HCT116 (cell line): ENCODE measurements at regions not wholly inside any gene's neighbourhood (a gene's known extent, or its start where the extent isn't known, plus 50 kb on each side); places are given as distances from the start of the nearest gene placed in this dataset.

ENCODE experiments used
- ATAC-seq: fragments of 200-7000 bp; cut with Tn5 transposase; 2 replicates; pipeline ENCODE4 v1.9.1; 2020; ENCODE audit warnings: mild to moderate bottlenecking, moderate library complexity
- BruUV-seq: library from RNA; stranded (reverse); fragments of 400-500 nt; replicated peaks from 2 replicates; lab custom pipeline; 2021; lab: Mats Ljungman, UMichigan
- CTCF ChIA-PET: fragments of 300-600 bp; sonication (Branson Sonifier 250); formaldehyde crosslinking; loops from one replicate; lab custom pipeline; 2021; ENCODE audit warnings: antibody characterized with exemption; lab: Charles Lee
- POLR2A ChIA-PET: fragments of 300-600, 350-600 bp; sonication (Branson Sonifier 250); formaldehyde crosslinking; loops from one replicate; lab custom pipeline; 2021; ENCODE audit warnings: antibody characterized with exemption; lab: Charles Lee
- RAD21 ChIA-PET, 2 experiments: fragments of 300-600 bp; sonication (Branson Sonifier 250); formaldehyde crosslinking; loops; one replicate each; lab custom pipeline; 2023; ENCODE audit warnings: low total read pairs in 2 of 2; ENCODE audit not compliant: uncharacterized antibody in 2 of 2, unreplicated experiment in 2 of 2, low non-redundant PET in 1 of 2; lab: Charles Lee
- DNase-seq: peaks from one replicate; pipeline ENCODE4 v3.0.0-alpha.2; 2010; ENCODE audit warnings: low read depth, low spot score
- H2AFZ ChIP-seq: fragments of 200-600 bp; shearing (Covaris generic), sonication (generic); 2 replicates; pipeline ENCODE4 v1.6.1; 2017; ENCODE audit warnings: low read depth, mixed run types, mixed read lengths, antibody characterized with exemption, low read length; ENCODE audit not compliant: poor library complexity, severe bottlenecking
- H3K27ac ChIP-seq: 2 replicates; pipeline ENCODE4 v1.5.1; 2012; ENCODE audit warnings: low read depth, low read length
- H3K27me3 ChIP-seq: fragments of 200-600 bp; sonication (generic); 2 replicates; pipeline ENCODE4 v1.6.1; 2016; ENCODE audit warnings: mixed run types, low read length, mixed read lengths; ENCODE audit not compliant: insufficient read depth
- H3K36me3 ChIP-seq, 2 experiments: fragments of 200-500 bp in 1 of 2; fragments of 200-600 bp in 1 of 2; sonication (Bioruptor generic) in 1 of 2; sonication (generic) in 1 of 2; 2 replicates each; pipeline versions ENCODE4 v1.5.1 to v1.6.1; 2014 to 2016; ENCODE audit warnings: low read length in 2 of 2, inconsistent platforms in 1 of 2, mixed read lengths in 1 of 2, mixed run types in 1 of 2; ENCODE audit not compliant: insufficient read depth in 2 of 2, control insufficient read depth in 1 of 2
- H3K4me1 ChIP-seq, 2 experiments: fragments of 200-600 bp in 1 of 2; sonication (generic) in 1 of 2; 2 replicates each; pipeline versions ENCODE4 v1.5.1 to v1.6.1; 2012 to 2017; ENCODE audit warnings: low read length in 2 of 2, inconsistent platforms in 1 of 2, mild to moderate bottlenecking in 1 of 2, mixed read lengths in 1 of 2, mixed run types in 1 of 2, moderate library complexity in 1 of 2; ENCODE audit not compliant: insufficient read depth in 2 of 2, control insufficient read depth in 1 of 2
- H3K4me2 ChIP-seq: fragments of 200-600 bp; sonication (generic); 2 replicates; pipeline ENCODE4 v1.6.1; 2017; ENCODE audit warnings: mixed run types, low read length, mixed read lengths
- H3K4me3 ChIP-seq, 2 experiments: fragments of 200-600 bp in 1 of 2; sonication (generic) in 1 of 2; replicated peaks in 1 of 2; 2 replicates each; pipeline ENCODE4 v1.5.1; 2011 to 2016; ENCODE audit warnings: low read length in 2 of 2, control low read depth in 1 of 2, low read depth in 1 of 2, mild to moderate bottlenecking in 1 of 2, mixed read lengths in 1 of 2, mixed run types in 1 of 2
- H3K79me2 ChIP-seq: fragments of 200-600 bp; sonication (generic); 2 replicates; pipeline ENCODE4 v1.6.1; 2017; ENCODE audit warnings: mild to moderate bottlenecking, mixed run types, low read length, moderate library complexity, mixed read lengths; ENCODE audit not compliant: insufficient read depth
- H3K9ac ChIP-seq: fragments of 200-600 bp; sonication (generic); 2 replicates; pipeline ENCODE4 v1.6.1; 2016; ENCODE audit warnings: low read length, mixed read lengths
- H3K9me2 ChIP-seq: fragments of 200-600 bp; sonication (generic), shearing (Covaris generic); 2 replicates; pipeline ENCODE4 v1.6.1; 2017; ENCODE audit warnings: mixed run types, mild to moderate bottlenecking, moderate library complexity; ENCODE audit not compliant: insufficient read depth
- H3K9me3 ChIP-seq, 2 experiments: fragments of 200-500 bp in 1 of 2; fragments of 200-600 bp in 1 of 2; sonication (Bioruptor generic) in 1 of 2; sonication (generic) in 1 of 2; 2 replicates each; pipeline ENCODE4 v1.6.1; 2014 to 2017; ENCODE audit warnings: low read length in 2 of 2, mixed read lengths in 2 of 2, inconsistent platforms in 1 of 2, low read depth in 1 of 2, mild to moderate bottlenecking in 1 of 2, mixed run types in 1 of 2, moderate library complexity in 1 of 2; ENCODE audit not compliant: control insufficient read depth in 1 of 2, insufficient read depth in 1 of 2
- H4K20me1 ChIP-seq: fragments of 200-600 bp; sonication (generic), shearing (Covaris generic); 2 replicates; pipeline ENCODE4 v1.6.1; 2017; ENCODE audit warnings: mixed run types, mild to moderate bottlenecking, moderate library complexity; ENCODE audit not compliant: insufficient read depth
- EZH2phosphoT487 ChIP-seq: fragments of 200-600 bp; IDR thresholded peaks from 2 replicates; pipeline ENCODE4 v1.6.1; 2018; ENCODE audit warnings: antibody characterized with exemption, borderline replicate concordance
- MAX ChIP-seq: IDR thresholded peaks from 2 replicates; pipeline ENCODE4 v1.6.1; 2012
- POLR2A ChIP-seq: IDR thresholded peaks from 2 replicates; pipeline ENCODE4 v1.7.0; 2011; ENCODE audit warnings: borderline replicate concordance; ENCODE audit not compliant: insufficient read depth, insufficient read length; ENCODE audit errors: extremely low read depth
- POLR2AphosphoS5 ChIP-seq: IDR thresholded peaks from 2 replicates; pipeline ENCODE4 v1.6.1; 2011; ENCODE audit warnings: mild to moderate bottlenecking, low read depth, low read length, moderate library complexity
- SIN3A ChIP-seq: IDR thresholded peaks from 2 replicates; pipeline ENCODE4 v1.6.1; 2012; ENCODE audit warnings: low read depth
- SP1 ChIP-seq: IDR thresholded peaks from 2 replicates; pipeline ENCODE4 v1.6.1; 2012; ENCODE audit warnings: low read depth
- SRF ChIP-seq: IDR thresholded peaks from 2 replicates; pipeline ENCODE4 v1.6.1; 2012; ENCODE audit warnings: low read depth
- intact Hi-C: fragments of 100-400 bp; cut with micrococcal nuclease; formaldehyde crosslinking; loops from 2 replicates; pipeline ENCODE4 v1.10.0; 2022
- TF ChIP-seq, protein P1 (sequence below), 3 experiments: fragments of 200-600 bp in 1 of 3; sonication (generic) in 1 of 3; IDR thresholded peaks in 2 of 3; conservative IDR thresholded peaks in 1 of 3; 2 replicates each; pipeline ENCODE4 v1.5.1; 2012 to 2017; ENCODE audit warnings: low read depth in 2 of 3, low read length in 2 of 3, antibody characterized with exemption in 1 of 3, borderline replicate concordance in 1 of 3, control low read depth in 1 of 3, mild to moderate bottlenecking in 1 of 3, mixed read lengths in 1 of 3, mixed run types in 1 of 3, moderate library complexity in 1 of 3; ENCODE audit not compliant: insufficient read depth in 1 of 3
- TF ChIP-seq, protein P2 (sequence below): IDR thresholded peaks from 2 replicates; pipeline ENCODE4 v1.6.1; 2011; ENCODE audit warnings: mild to moderate bottlenecking, low read length, moderate library complexity; ENCODE audit not compliant: insufficient replicate concordance; ENCODE audit errors: extremely low read depth

DNA sequence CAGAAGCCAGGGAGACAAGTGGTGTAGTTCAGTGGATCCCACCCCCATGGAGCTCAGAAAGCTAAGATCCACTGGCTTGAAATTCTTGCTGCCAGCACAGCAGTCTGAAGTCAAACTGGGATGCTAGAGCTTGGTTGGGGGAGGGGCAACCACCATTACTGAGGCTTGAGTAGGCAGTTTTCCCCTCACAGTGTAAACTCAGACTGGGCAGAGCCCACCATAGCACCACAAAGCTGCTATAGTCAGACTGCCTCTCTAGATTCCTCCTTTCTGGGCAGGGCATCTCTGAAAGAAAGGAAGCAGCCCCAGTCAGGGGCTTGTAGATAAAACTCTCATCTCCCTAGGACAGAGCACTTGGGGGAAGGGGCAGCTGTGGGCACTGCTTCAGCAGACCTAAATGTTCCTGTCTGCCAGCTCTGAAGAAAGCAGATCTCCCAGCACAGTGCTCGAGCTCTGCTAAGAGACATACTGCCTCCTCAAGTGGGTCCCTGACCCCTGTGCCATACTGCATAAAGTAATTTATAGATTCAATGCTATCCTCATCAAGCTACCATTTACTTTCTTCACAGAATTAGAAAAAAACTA, 163.2 kb downstream of the HHIP start:
- H3K36me3 ChIP-seq: no peaks in the 10 kb centered on the region
- DNase-seq (no peak), ATAC-seq (no peak)
- BruUV-seq: no TSS peak
- H3K4me1 ChIP-seq: no peaks in the 10 kb centered on the region
- H3K27me3 ChIP-seq: no peaks in the 10 kb centered on the region
- no peak overlapping the region for H3K27ac ChIP-seq
- no peaks in the 10 kb centered on the region for H3K9me2 ChIP-seq
- TF ChIP-seq POLR2AphosphoS5 (no peak), EZH2phosphoT487 (no peak), MAX (no peak), POLR2A (no peak), SRF (no peak), SP1 (no peak), SIN3A (no peak)
- TF ChIP-seq, protein P1, sequence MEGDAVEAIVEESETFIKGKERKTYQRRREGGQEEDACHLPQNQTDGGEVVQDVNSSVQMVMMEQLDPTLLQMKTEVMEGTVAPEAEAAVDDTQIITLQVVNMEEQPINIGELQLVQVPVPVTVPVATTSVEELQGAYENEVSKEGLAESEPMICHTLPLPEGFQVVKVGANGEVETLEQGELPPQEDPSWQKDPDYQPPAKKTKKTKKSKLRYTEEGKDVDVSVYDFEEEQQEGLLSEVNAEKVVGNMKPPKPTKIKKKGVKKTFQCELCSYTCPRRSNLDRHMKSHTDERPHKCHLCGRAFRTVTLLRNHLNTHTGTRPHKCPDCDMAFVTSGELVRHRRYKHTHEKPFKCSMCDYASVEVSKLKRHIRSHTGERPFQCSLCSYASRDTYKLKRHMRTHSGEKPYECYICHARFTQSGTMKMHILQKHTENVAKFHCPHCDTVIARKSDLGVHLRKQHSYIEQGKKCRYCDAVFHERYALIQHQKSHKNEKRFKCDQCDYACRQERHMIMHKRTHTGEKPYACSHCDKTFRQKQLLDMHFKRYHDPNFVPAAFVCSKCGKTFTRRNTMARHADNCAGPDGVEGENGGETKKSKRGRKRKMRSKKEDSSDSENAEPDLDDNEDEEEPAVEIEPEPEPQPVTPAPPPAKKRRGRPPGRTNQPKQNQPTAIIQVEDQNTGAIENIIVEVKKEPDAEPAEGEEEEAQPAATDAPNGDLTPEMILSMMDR (IDR thresholded peaks at IDR 0.05 in 2 of 3, conservative IDR thresholded peaks at IDR 0.05 in 1 of 3; ENCODE audit: borderline replicate concordance in 1 of 3, insufficient read depth in 1 of 3, low read depth in 2 of 3, low read length in 2 of 3): no peak
- TF ChIP-seq, protein P2, sequence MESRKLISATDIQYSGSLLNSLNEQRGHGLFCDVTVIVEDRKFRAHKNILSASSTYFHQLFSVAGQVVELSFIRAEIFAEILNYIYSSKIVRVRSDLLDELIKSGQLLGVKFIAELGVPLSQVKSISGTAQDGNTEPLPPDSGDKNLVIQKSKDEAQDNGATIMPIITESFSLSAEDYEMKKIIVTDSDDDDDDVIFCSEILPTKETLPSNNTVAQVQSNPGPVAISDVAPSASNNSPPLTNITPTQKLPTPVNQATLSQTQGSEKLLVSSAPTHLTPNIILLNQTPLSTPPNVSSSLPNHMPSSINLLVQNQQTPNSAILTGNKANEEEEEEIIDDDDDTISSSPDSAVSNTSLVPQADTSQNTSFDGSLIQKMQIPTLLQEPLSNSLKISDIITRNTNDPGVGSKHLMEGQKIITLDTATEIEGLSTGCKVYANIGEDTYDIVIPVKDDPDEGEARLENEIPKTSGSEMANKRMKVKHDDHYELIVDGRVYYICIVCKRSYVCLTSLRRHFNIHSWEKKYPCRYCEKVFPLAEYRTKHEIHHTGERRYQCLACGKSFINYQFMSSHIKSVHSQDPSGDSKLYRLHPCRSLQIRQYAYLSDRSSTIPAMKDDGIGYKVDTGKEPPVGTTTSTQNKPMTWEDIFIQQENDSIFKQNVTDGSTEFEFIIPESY: no peak
- no peaks in the 10 kb centered on the region for H4K20me1 ChIP-seq
- H3K9ac ChIP-seq: no peak overlapping the region
- no peak overlapping the region for H2AFZ ChIP-seq
- ChIA-PET POLR2A (no interaction called here), RAD21 (no interaction called here), CTCF (no interaction called here)
- H3K9me3 ChIP-seq: no peaks in the 10 kb centered on the region
- H3K79me2 ChIP-seq: no peaks in the 10 kb centered on the region
- intact Hi-C loops: no loop called here
- H3K4me2 ChIP-seq: no peak overlapping the region
- no peak overlapping the region for H3K4me3 ChIP-seq
